ENCODE measurements at regions not wholly inside any gene's neighbourhood (a gene's known extent, or its start where the extent isn't known, plus 50 kb on each side); places are given as distances from the start of the nearest gene placed in this dataset.

GRCh38 chr3:110413266-110413665 is 658.4 kb upstream of the NECTIN3 start:
- Histone ChIP-seq H3K79me2 (replicated peaks; ENCODE audit: insufficient read depth, low read length) (no peaks in the 10 kb centered on the region), H3K27me3 (ENCODE audit: insufficient read depth, low read depth, low read length) (no peaks in the 10 kb centered on the region), H3K4me3 (ENCODE audit: low read length) (no peak overlapping the region), H2AFZ (ENCODE audit: low read depth, low read length) (no peak overlapping the region), H3K9me2 (ENCODE audit: insufficient read depth, low read length) (no peaks in the 10 kb centered on the region), H4K20me1 (ENCODE audit: insufficient read depth) (no peaks in the 10 kb centered on the region), H3F3A (ENCODE audit: insufficient read depth, low read length, poor library complexity, severe bottlenecking) (no peaks in the 10 kb centered on the region), H3K36me3 (ENCODE audit: insufficient read depth, low read length) (no peaks in the 10 kb centered on the region), H3K9me3 (ENCODE audit: low read length) (no peaks in the 10 kb centered on the region), H3K9ac (ENCODE audit: low read length) (no peak overlapping the region), H3K4me2 (ENCODE audit: low read length) (no peak overlapping the region), H3K27ac (ENCODE audit: low read length) (no peak overlapping the region)
- TF ChIP-seq RAD21 (conservative IDR thresholded peaks at IDR 0.05) (no peak), EZH2 (IDR thresholded peaks at IDR 0.05; ENCODE audit: borderline replicate concordance, insufficient read depth, low read length, poor library complexity, severe bottlenecking) (no peak), POLR2AphosphoS5 (IDR thresholded peaks at IDR 0.05) (no peak)

- H3K27ac ChIP-seq (ENCODE audit: low read length) = no peak overlapping the region
- H3K36me3 ChIP-seq (ENCODE audit: insufficient read depth, low read length) = no peaks in the 10 kb centered on the region
- H3K4me2 ChIP-seq (ENCODE audit: low read length) = no peak overlapping the region
- no peaks in the 10 kb centered on the region for H3K9me2 ChIP-seq (ENCODE audit: insufficient read depth, low read length)
- H3K79me2 ChIP-seq (replicated peaks; ENCODE audit: insufficient read depth, low read length) = no peaks in the 10 kb centered on the region
- H3F3A ChIP-seq (ENCODE audit: insufficient read depth, low read length, poor library complexity, severe bottlenecking) = no peaks in the 10 kb centered on the region
- no peak for TF ChIP-seq MXI1 (conservative IDR thresholded peaks at IDR 0.05; ENCODE audit: poor library complexity, severe bottlenecking)
- TF ChIP-seq TAF1 (IDR thresholded peaks at IDR 0.05; ENCODE audit: low read depth) = no peak
- H3K9ac ChIP-seq (ENCODE audit: low read length) = no peak overlapping the region
- H4K20me1 ChIP-seq (ENCODE audit: insufficient read depth) = no peaks in the 10 kb centered on the region
- no peak overlapping the region for H2AFZ ChIP-seq (ENCODE audit: low read depth, low read length)
- H3K27me3 ChIP-seq (ENCODE audit: insufficient read depth, low read depth, low read length) = no peaks in the 10 kb centered on the region
- no peaks in the 10 kb centered on the region for H3K9me3 ChIP-seq (ENCODE audit: low read length)
- H3K4me3 ChIP-seq (ENCODE audit: low read length) = no peak overlapping the region
Measured at GRCh38 chr3:110413807-110414748, 657.5 kb upstream of the NECTIN3 start.

GRCh38 chr3:110414855-110415254 is 656.8 kb upstream of the NECTIN3 start:
- TF ChIP-seq REST (IDR thresholded peaks at IDR 0.05; ENCODE audit: borderline replicate concordance) = no peak
- no peak for TF ChIP-seq TAF1 (IDR thresholded peaks at IDR 0.05; ENCODE audit: low read depth)
- no peak for TF ChIP-seq CTCF (IDR thresholded peaks at IDR 0.05; ENCODE audit: poor library complexity, severe bottlenecking)
- TF ChIP-seq MXI1 (conservative IDR thresholded peaks at IDR 0.05; ENCODE audit: poor library complexity, severe bottlenecking) = no peak
- TF ChIP-seq EP300 (conservative IDR thresholded peaks at IDR 0.05; ENCODE audit: poor library complexity, severe bottlenecking) = no peak
- no peak for TF ChIP-seq POLR2AphosphoS5 (IDR thresholded peaks at IDR 0.05)
- TF ChIP-seq RAD21 (conservative IDR thresholded peaks at IDR 0.05) = no peak
- no peak for TF ChIP-seq SMC3 (conservative IDR thresholded peaks at IDR 0.05; ENCODE audit: poor library complexity)
- no peak for TF ChIP-seq EZH2 (IDR thresholded peaks at IDR 0.05; ENCODE audit: borderline replicate concordance, insufficient read depth, low read length, poor library complexity, severe bottlenecking)
- H3K9ac ChIP-seq (ENCODE audit: low read length) = no peak overlapping the region
- no peaks in the 10 kb centered on the region for H3F3A ChIP-seq (ENCODE audit: insufficient read depth, low read length, poor library complexity, severe bottlenecking)
- no peaks in the 10 kb centered on the region for H3K36me3 ChIP-seq (ENCODE audit: insufficient read depth, low read length)
- H3K9me2 ChIP-seq (ENCODE audit: insufficient read depth, low read length) = no peaks in the 10 kb centered on the region
- no peaks in the 10 kb centered on the region for H3K9me3 ChIP-seq (ENCODE audit: low read length)
- no peak overlapping the region for H3K4me3 ChIP-seq (ENCODE audit: low read length)
- H3K27ac ChIP-seq (ENCODE audit: low read length) = no peak overlapping the region
- no peaks in the 10 kb centered on the region for H3K79me2 ChIP-seq (replicated peaks; ENCODE audit: insufficient read depth, low read length)
- no peak overlapping the region for H2AFZ ChIP-seq (ENCODE audit: low read depth, low read length)
- H4K20me1 ChIP-seq (ENCODE audit: insufficient read depth) = no peaks in the 10 kb centered on the region
- no peaks in the 10 kb centered on the region for H3K27me3 ChIP-seq (ENCODE audit: insufficient read depth, low read depth, low read length)
- H3K4me2 ChIP-seq (ENCODE audit: low read length) = no peak overlapping the region
